ENCODE measurements at regions not wholly inside any gene's neighbourhood (a gene's known extent, or its start where the extent isn't known, plus 50 kb on each side); places are given as distances from the start of the nearest gene placed in this dataset.

DNA sequence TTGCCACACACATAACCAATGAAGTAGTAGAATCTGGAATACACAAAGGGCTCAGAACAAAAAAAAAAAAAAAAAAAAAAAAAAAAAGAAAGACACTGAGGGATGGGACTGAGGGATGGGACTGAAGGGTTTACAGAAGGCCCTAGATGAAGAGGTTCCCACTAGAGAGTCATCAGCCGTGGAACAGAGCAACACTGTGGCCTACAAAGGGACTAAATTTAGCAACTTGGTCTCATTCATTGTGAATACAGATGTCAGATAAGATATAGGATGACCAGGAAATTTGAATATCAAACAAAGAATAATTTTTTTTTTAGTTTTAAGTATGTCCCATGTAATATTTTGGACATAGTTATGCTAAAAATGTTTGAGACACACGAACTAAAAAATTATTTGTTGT, 62.1 kb downstream of the GLUL start:
- TF ChIP-seq CTCF (optimal IDR thresholded peaks at IDR 0.05 in 1 of 3, IDR thresholded peaks at IDR 0.05 in 1 of 3, conservative IDR thresholded peaks at IDR 0.05 in 1 of 3; ENCODE audit: extremely low read depth in 1 of 3, insufficient read depth in 2 of 3, low read length in 3 of 3) (no peak), EZH2 (IDR thresholded peaks at IDR 0.05; ENCODE audit: low read length) (no peak)

Data from keratinocyte (primary cell).